Left forelimb (tissue), 1 donor: ENCODE measurements at regions not wholly inside any gene's neighbourhood (a gene's known extent, or its start where the extent isn't known, plus 50 kb on each side); places are given as distances from the start of the nearest gene placed in this dataset.

Experiments used
- DNase-seq: peaks from one replicate; pipeline ENCODE4 v3.0.0-alpha.2; 2018; ENCODE audit warnings: low spot score

GRCh38 chr5:138665261-138665660, 88.0 kb upstream of the CTNNA1 start:
- DNase-seq, result no peak

- no peak for DNase-seq
Observed at GRCh38 chr5:138664276-138664943, 88.8 kb upstream of the CTNNA1 start.

GRCh38 chr5:138663561-138663960, 88.4 kb upstream of the HSPA9 start:
- no peak for DNase-seq

GRCh38 chr5:138663009-138663408, 87.8 kb upstream of the HSPA9 start:
- DNase-seq, result no peak

GRCh38 chr5:138662599-138662998, 87.4 kb upstream of the HSPA9 start:
- DNase-seq, result no peak

- DNase-seq, result no peak
Observed at GRCh38 chr5:138661991-138662434, 86.8 kb upstream of the HSPA9 start.

- no peak for DNase-seq
Observed at GRCh38 chr5:138661291-138661960, 86.2 kb upstream of the HSPA9 start.

GRCh38 chr5:138660051-138660572, 84.9 kb upstream of the HSPA9 start:
- DNase-seq, result no peak

GRCh38 chr5:138659561-138659960, 84.4 kb upstream of the HSPA9 start:
- no peak for DNase-seq

- no peak for DNase-seq
Observed at GRCh38 chr5:138659121-138659520, 83.9 kb upstream of the HSPA9 start.

GRCh38 chr5:138658676-138659075, 83.5 kb upstream of the HSPA9 start:
- no peak for DNase-seq

- DNase-seq, result no peak
Observed at GRCh38 chr5:138657360-138657759, 82.2 kb upstream of the HSPA9 start.

GRCh38 chr5:138656916-138657315, 81.7 kb upstream of the HSPA9 start:
- DNase-seq, result no peak

GRCh38 chr5:138655530-138656190, 80.5 kb upstream of the HSPA9 start:
- no peak for DNase-seq

- no peak for DNase-seq
Observed at GRCh38 chr5:138654281-138654867, 79.2 kb upstream of the HSPA9 start.

GRCh38 chr5:138653502-138653901, 78.3 kb upstream of the HSPA9 start:
- DNase-seq, result no peak

- DNase-seq, result no peak
Observed at GRCh38 chr5:138651767-138652117, 76.5 kb upstream of the HSPA9 start.

- no peak for DNase-seq
Observed at GRCh38 chr5:138651058-138651766, 76.0 kb upstream of the HSPA9 start.

- no peak for DNase-seq
Observed at GRCh38 chr5:138650196-138650595, 75.0 kb upstream of the HSPA9 start.

- no peak for DNase-seq
Observed at GRCh38 chr5:138649775-138650174, 74.6 kb upstream of the HSPA9 start.

GRCh38 chr5:138649316-138649720, 74.1 kb upstream of the HSPA9 start:
- no peak for DNase-seq

- no peak for DNase-seq
Observed at GRCh38 chr5:138648841-138649240, 73.6 kb upstream of the HSPA9 start.
